GM10248 (cell line): ENCODE measurements at regions not wholly inside any gene's neighbourhood (a gene's known extent, or its start where the extent isn't known, plus 50 kb on each side); places are given as distances from the start of the nearest gene placed in this dataset.

Experiments used
- CTCF ChIA-PET: fragments of 300-600 bp; sonication (Branson Sonifier 250); formaldehyde crosslinking; extraction: SDS; loops from one replicate; lab custom pipeline; 2021; ENCODE audit warnings: antibody characterized with exemption; lab: Yijun Ruan, JAX
- POLR2A ChIA-PET: fragments of 350-650 bp; sonication (Branson Sonifier 250); formaldehyde crosslinking; extraction: SDS; loops from one replicate; lab custom pipeline; 2020; ENCODE audit warnings: antibody characterized with exemption; lab: Yijun Ruan, JAX
- DNase-seq: peaks from one replicate; pipeline ENCODE4 v3.0.0; 2012; ENCODE audit errors: extremely low spot score
- TF ChIP-seq, protein P1 (sequence below): IDR thresholded peaks from 2 replicates; pipeline ENCODE4 v1.5.1; 2012; ENCODE audit warnings: mild to moderate bottlenecking, low read depth; ENCODE audit errors: extremely low read depth, missing control alignments, control extremely low read depth

DNA sequence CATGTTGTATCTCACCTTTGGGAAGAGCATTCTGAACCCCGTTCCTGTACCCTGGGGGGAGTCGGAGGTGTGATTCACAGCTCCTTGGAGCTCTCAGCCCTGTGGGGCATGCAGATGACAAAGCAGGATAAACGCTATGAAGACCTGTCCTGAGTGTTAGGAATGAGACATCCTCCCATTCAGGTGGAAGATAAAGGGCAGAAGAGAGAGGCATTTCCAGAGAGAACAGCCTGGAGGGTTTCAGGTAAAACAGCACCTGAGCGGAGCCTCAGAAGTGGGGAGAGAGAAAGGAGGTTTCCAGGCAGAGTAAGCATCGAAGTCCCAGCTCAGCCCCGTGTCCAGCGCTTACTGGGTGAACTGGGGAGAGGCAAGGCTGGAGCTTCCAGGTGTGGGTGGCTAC, 288.9 kb downstream of the KLF6 start:
- CTCF ChIA-PET, result no interaction called here
- POLR2A ChIA-PET, result no interaction called here
- TF ChIP-seq, protein P1, sequence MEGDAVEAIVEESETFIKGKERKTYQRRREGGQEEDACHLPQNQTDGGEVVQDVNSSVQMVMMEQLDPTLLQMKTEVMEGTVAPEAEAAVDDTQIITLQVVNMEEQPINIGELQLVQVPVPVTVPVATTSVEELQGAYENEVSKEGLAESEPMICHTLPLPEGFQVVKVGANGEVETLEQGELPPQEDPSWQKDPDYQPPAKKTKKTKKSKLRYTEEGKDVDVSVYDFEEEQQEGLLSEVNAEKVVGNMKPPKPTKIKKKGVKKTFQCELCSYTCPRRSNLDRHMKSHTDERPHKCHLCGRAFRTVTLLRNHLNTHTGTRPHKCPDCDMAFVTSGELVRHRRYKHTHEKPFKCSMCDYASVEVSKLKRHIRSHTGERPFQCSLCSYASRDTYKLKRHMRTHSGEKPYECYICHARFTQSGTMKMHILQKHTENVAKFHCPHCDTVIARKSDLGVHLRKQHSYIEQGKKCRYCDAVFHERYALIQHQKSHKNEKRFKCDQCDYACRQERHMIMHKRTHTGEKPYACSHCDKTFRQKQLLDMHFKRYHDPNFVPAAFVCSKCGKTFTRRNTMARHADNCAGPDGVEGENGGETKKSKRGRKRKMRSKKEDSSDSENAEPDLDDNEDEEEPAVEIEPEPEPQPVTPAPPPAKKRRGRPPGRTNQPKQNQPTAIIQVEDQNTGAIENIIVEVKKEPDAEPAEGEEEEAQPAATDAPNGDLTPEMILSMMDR, result no peak
- no peak for DNase-seq

DNA sequence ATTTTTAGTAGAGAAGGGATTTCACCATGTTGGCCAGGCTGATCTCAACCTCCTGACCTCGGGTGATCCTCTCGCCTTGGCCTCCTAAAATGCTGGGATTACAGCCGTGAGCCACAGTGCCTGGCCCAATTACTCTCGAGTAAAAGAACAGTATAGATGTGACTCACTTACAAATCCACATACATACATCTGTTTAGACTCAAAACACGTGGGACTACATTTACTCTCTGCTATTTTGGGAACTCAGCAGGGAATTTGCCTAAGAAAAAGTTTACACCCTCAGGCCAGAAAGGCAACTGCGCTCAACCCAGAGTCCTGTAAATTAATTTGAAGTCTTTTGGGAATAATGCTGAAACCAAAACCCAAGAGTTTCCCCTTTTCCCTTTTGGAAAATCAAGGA, 289.7 kb downstream of the KLF6 start:
- TF ChIP-seq, protein P1, result no peak
- DNase-seq, result no peak
- ChIA-PET CTCF (no interaction called here), POLR2A (no interaction called here)

DNA sequence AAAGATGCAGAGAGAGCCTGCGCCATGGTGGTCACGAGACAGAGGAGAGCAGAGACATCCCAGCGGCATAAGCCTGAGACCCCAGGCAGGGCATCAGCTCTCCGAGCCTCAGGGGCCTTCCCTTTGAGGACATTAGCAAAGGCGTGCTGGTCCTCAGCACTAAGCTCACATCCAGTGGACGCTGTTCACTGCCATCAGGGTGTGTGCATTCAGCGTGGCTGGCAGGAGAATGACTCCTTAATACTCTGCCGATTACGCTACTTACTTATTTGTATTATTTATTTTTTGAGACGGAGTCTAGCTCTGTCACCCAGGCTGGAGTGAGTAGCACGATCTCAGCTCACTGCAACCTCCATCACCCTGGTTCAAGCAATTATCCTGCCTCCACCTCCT, 290.2 kb downstream of the KLF6 start:
- DNase-seq, result no peak
- TF ChIP-seq, protein P1, result no peak
- ChIA-PET POLR2A (no interaction called here), CTCF (no interaction called here)

DNA sequence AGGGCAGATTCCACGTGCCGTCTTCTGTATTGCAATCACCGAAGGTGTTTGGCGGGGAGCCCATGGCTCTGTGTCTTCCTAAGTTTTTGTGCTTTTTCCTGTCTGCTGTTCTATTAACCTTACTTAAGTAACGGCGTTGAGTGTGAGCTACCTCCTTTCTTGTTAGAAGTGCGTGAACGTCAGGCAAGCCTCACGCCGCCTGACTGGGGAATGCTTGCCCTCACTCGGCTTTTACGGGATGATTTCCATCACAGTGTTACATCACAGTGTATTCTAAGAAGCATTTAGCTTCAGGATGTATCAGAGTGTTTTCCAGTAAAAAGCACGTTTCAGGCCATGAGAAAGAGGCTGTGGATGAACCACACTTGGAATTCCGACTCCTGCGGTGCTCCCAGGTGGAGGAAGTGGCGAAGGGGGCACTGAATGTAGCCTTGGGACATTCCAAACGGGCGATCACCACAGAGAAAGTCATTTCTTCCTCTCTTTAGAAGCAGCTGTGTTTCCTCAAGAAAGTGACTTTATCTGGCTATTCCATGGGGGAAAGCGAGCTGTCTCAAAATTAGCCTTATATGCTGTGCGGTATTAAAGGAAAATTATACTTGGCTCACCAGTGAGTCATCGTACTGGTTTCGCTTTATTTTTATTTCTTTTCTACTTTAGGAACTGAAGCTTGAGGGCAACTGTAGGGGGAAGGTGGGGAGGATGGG, 290.7 kb downstream of the KLF6 start:
- POLR2A ChIA-PET, result no interaction called here
- CTCF ChIA-PET, result no interaction called here
- TF ChIP-seq, protein P1, result no peak
- no peak for DNase-seq

DNA sequence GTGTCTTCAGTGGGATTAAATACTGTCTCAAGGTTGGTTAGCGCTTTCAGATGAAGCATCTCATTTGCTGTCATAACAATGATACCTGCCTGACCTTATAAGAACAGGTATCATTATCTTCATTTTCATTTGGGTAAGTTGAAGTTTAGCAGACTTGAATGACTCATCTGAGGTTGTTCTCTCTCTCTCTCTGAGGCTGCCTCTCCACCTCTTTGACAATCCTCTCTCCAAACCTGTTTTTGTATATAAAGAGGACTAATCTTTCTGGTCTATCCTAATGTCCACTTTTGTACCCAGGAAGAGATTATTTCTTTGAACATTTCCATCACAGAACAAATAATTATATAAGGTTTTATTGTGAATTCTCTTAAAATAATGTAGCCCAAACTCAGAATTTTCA, 291.4 kb downstream of the KLF6 start:
- ChIA-PET POLR2A (no interaction called here), CTCF (no interaction called here)
- TF ChIP-seq, protein P1, result no peak
- no peak for DNase-seq

DNA sequence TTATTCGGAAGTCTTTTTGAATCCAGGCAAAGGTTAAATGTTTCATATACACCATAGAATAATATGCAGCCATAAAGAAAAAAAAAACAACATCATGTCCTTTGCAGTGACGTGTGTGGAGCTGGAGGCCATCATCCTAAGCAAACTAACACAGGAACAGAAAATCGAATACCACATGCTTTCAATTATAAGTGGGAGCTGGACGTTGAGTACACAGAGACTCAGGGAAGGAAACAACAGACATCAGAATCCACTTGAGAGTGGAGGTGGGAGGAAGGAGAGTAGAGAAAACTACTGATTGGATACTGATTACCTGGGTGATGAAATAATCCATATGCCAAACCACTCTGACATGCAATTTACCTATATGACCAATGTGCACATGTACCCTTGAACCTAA, 293.4 kb downstream of the KLF6 start:
- no peak for DNase-seq
- ChIA-PET POLR2A (no interaction called here), CTCF (interaction anchor here (1.6 kb wide), 1 partner anchor 12 kb away, joined by 5 read pairs; no protein-coding TSS in a partner anchor)
- TF ChIP-seq, protein P1, result no peak
